ENCODE measurements at regions not wholly inside any gene's neighbourhood (a gene's known extent, or its start where the extent isn't known, plus 50 kb on each side); places are given as distances from the start of the nearest gene placed in this dataset.
A peak's percentile ranks its signal among the peaks of the same experiment; 100 is the strongest.

GRCh38 chr20:60591172-60591799 is 633.1 kb downstream of the CDH26 start:
- no peak for DNase-seq

GRCh38 chr20:60598528-60598927 is 640.3 kb downstream of the CDH26 start:
- no peak for DNase-seq

GRCh38 chr20:60599381-60599780 is 641.2 kb downstream of the CDH26 start:
- DNase-seq, result no peak

GRCh38 chr20:60600036-60600435 is 641.8 kb downstream of the CDH26 start:
- no peak for DNase-seq

GRCh38 chr20:60624066-60624465 is 628.0 kb upstream of the CDH4 start:
- DNase-seq, result no peak

GRCh38 chr20:60627751-60628565 is 624.1 kb upstream of the CDH4 start:
- DNase-seq, result no peak

- DNase-seq, result no peak
These were observed 623.3 kb upstream of the CDH4 start for GRCh38 chr20:60628749-60629148.

- no peak for DNase-seq
These were observed 622.9 kb upstream of the CDH4 start for GRCh38 chr20:60629206-60629605.

GRCh38 chr20:60630609-60631008 is 621.5 kb upstream of the CDH4 start:
- DNase-seq, result peak in 1 of 2 experiments; percentile 2

- no peak for DNase-seq
These were observed 620.3 kb upstream of the CDH4 start for GRCh38 chr20:60631585-60632287.

- DNase-seq, result no peak
These were observed 619.4 kb upstream of the CDH4 start for GRCh38 chr20:60632391-60633262.

GRCh38 chr20:60634491-60635172 is 617.4 kb upstream of the CDH4 start:
- DNase-seq, result no peak

- no peak for DNase-seq
These were observed 615.6 kb upstream of the CDH4 start for GRCh38 chr20:60636417-60636816.

GRCh38 chr20:60637801-60638200 is 614.3 kb upstream of the CDH4 start:
- DNase-seq, result no peak

GRCh38 chr20:60638430-60639098 is 613.5 kb upstream of the CDH4 start:
- DNase-seq, result no peak

GRCh38 chr20:60641879-60642447 is 610.1 kb upstream of the CDH4 start:
- no peak for DNase-seq

GRCh38 chr20:60642541-60642940 is 609.5 kb upstream of the CDH4 start:
- peak in 1 of 2 experiments; percentile 0 for DNase-seq

GRCh38 chr20:60648556-60648955 is 603.5 kb upstream of the CDH4 start:
- no peak for DNase-seq

- no peak for DNase-seq
These were observed 602.5 kb upstream of the CDH4 start for GRCh38 chr20:60649541-60649940.

- DNase-seq, result no peak
These were observed 602.0 kb upstream of the CDH4 start for GRCh38 chr20:60650087-60650486.

- no peak for DNase-seq
These were observed 600.0 kb upstream of the CDH4 start for GRCh38 chr20:60652046-60652445.

Measured in NCI-H446 (cell line).